HG02610 (cell line): ENCODE measurements at regions not wholly inside any gene's neighbourhood (a gene's known extent, or its start where the extent isn't known, plus 50 kb on each side); places are given as distances from the start of the nearest gene placed in this dataset.
"Not testable (repeated sequence)": the region's sequence is repeated elsewhere in the genome, so short reads cannot be mapped to it uniquely, and the experiment has no call there.

Experiments used
- ATAC-seq: cut with Tn5 transposase; IDR thresholded peaks from one replicate; pipeline ENCODE4 v1.9.1; 2021; ENCODE audit warnings: mild to moderate bottlenecking, moderate library complexity; ENCODE audit not compliant: unreplicated experiment

DNA sequence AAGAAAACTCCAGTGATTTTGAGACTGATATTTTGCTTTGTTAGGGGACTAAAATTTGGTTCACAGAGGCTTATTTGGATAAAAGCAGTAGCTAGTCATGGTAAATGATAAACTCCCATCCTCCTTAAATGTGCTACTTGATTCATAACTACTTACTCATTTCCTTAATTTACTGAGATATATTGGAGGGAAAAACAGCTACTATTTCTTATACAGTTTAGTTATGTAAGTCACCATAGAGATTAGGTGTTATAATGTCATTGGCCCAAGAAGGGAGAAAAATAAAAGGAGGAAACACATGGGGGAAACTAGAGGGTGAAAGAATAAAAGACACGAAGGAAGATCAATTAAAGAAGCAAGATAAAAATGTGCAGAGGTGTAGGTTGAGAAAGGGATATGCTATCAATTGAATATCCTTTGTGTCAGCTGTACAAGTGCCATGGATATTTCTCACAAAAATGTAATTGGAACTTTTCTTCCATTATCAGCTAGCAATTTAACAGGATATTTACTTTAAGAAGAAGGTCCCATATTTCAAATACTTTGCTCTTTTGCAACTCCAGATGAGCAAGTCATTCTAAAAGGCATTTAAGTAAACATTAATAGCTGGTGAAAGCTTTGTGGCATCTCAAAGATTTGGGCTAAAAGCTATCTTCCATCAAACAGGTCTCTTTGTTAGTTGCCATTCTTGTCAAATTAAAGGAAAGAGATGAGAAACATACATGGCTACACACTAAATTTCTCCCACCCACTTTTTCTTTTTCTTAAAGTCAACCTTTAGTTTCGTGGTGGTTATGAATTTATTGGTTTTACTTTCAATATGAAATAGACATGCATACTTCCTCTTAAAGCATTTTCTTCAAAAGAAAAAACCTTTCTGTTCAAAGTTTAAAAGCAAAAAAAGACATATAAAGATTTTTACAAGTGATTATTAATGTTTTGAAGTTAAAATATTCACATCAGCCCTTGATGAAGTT lies 439.5 kb downstream of the CCER1 start:
- ATAC-seq = peak; percentile 48

DNA sequence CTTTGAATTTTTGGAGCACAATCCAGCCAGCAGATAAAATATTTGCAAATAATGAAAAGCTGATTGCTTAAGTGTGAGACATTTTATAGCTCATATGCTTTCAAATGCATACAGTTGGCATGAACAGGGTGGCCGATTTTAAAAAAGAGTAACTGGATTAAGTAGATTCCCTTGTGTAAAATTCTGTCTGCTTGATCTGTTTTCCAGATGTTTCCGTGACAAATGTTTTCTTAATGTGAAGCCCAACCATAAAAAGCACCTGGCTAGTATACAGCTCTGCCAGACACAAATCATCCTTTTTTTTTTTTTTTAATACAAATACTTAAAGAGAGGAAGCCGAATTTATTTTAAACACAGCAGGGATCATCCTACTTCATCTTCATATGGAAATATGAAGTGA lies 440.7 kb downstream of the CCER1 start:
- ATAC-seq = no peak

DNA sequence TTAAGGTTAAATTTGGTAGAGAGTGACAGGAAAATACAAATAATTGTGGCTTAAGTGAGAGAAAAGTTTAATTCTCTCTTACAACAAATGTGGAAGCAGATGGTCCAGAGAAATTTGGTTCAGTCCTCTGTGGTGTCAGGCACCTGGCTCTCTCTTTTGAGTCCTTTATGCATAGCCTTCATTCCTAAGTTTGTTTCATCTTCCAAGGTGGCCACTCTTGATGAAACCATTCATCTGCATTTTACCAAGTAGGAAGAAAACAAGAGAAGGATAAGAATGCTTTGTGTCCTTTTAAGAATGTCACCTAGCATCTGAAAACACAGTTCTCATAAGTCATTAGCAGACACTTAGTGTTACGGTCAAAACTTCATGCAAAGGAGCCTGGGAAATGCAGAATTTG lies 442.5 kb downstream of the CCER1 start:
- ATAC-seq = no peak

DNA sequence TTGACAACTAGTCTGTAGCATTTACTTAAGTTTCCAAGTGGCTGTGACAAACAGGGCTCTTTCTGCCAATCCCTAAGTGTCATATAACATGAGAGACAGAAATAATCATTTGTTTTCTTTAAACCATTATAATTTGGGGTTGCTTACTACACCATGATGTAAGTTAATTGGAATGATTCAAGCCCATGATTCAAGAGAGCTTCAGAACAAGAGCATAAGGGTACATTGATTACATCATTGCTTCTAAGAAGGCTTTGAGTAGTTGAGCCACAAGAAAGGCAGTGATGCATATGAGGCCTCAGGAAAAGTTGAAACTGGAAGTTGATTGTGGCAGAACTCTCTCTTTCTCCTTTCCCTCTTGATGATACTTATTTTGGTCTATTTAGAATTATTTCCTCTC lies 444.0 kb downstream of the CCER1 start:
- no peak for ATAC-seq

DNA sequence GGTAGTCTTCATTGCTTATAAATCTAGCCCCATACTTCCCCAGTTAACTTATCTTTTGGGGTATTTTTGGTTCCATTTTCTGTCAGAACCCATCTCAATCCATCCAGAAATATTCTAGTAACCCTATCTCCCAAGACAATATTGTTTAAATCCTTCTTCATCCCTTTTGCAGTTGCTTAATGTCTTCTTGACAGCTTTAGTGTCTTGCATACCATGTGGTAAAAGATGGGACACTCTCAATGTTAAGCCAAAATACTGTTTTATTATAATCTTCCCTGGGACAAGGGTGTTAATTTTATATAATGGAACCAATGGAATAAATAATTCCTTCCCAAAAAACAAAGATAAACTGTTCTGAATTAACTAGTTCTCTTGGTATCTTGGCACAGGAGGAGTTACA lies 450.2 kb downstream of the CCER1 start:
- no peak for ATAC-seq

DNA sequence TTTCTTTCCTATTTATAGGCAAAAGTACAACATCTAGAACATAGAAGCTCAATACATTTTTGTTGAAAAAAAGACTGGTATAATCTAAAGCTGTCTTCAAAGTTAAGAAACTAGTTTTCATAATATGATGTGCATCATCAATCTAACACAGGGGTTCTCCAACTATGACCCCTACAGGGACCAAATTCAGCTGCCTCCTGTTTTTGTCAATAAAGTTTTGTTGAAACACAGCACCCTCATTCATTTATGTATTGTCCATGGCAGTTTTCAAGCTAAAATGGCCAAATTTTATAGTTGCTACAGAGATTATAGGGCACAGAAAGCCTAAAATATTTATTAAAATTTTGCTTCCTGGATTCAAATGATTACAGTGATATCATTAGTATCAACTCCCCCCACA lies 452.9 kb downstream of the CCER1 start:
- no peak for ATAC-seq

DNA sequence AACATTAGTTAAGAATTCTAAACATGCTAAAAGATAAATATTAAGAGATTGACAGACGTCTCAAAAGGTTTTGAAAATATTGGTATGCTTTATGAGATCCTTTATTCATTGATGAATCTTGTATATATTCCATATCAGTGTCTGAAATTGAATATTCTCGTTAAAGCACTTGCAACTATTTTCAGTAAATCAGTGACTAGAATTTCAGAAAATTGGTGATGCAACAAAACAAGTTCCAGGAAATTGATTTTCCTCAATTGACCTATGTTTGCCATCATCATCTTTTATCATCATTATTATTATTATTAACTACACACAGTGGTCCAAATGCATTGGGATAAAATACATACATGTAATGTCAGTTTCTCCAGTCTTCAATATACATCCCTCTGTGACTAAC lies 453.6 kb downstream of the CCER1 start:
- no peak for ATAC-seq

DNA sequence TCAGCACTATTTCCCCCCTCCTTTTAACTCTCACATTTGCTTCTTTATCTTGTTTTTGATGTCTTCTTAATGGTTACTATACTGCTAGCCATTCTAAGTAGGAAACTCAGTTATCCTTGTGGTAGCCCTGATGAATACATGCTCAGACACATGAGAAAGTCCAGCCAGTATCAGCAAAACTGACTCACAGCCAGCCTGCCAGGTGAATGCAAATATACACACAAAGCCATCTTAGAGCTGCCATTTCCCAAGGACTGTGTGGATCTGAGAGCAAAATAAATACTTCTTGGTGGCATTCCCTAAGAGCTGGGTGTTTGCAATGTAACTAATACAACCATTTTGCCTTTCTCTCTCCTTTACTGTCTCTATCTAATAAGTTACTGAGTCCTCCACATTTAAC lies 455.2 kb downstream of the CCER1 start:
- no peak for ATAC-seq

DNA sequence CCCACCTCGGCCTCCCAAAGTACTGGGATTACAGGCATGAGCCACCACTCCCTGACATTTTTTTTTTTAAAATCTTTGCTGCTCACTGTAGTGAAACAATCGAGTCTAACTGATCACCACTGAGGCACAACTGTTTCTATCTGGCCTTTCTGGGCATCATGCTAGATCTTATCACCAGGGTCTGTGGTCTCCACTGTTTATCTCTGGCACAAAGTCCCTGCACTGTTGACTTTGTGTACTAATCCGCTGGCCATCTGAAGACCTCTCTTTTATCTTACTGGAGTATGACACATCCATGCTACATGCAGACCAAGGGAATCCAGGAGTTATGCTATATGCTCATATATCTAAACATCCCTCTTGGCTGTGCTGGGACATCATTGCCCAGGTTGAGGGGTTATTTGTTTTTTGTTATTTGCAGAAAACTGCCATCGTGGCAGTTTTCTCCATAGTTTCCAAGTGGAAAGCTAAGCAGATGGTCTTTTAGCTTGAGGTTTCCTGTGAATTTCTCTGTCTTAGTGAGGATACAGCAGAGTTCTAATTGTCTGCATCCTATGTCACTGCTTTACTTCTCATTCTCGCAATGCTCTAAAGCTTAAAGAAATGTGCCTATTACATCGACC lies 456.9 kb downstream of the CCER1 start:
- no peak for ATAC-seq

DNA sequence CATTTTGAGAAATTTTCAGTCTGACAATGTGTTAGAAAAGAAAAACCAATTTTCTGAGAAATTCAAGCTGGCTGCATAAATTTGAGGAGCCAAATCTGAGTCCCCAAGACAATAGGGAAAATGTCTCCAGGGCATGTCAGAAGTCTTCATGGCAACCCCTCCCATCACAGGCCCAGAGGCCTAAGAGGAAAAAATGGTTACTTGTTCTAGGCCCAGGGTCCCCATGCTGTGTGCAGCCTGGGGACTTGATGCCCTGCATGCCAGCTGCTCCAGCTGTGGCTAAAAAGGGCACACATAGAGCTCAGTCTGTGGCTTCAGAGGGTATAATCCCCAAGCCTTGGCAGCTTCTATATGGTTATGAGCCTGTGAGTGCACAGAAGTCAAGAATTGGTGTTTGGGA lies 464.6 kb downstream of the CCER1 start:
- ATAC-seq = no peak

DNA sequence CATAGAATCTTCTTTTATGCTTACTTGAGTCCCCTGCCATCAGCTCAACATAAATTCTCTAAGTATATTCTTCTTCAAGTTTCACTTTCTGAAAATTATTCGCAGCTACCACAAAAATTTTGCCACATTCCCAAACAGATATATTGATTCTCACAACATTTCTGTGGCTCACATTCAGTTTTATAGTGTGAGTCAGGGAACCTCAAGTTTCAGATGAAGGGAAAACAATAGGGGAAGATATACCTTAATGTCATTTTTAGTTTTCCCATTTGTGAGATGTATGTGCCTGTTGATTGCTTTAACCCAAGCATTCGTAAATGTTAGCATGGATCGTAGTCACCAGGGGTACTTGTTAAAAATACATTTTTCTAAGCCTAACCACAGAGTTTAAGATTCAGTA lies 465.8 kb downstream of the CCER1 start:
- ATAC-seq = no peak

DNA sequence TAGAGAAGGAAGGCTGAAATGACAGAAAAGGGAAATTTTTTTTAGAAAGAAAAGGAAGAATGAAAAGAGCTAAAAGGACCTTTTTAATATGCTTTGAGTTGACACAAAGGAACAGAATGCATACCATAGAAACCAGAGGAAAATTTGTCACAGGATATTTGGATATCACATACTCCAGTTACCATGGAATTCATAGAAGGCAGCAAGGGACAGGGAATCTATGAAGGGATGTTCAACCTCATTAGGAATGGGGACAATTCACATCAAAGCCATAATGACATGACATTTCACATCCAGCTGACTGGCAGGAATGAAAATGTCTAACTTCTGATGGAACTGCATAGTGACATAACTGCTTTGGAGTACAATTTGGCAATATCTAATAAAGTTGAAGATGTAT lies 469.4 kb downstream of the CCER1 start:
- no peak for ATAC-seq

DNA sequence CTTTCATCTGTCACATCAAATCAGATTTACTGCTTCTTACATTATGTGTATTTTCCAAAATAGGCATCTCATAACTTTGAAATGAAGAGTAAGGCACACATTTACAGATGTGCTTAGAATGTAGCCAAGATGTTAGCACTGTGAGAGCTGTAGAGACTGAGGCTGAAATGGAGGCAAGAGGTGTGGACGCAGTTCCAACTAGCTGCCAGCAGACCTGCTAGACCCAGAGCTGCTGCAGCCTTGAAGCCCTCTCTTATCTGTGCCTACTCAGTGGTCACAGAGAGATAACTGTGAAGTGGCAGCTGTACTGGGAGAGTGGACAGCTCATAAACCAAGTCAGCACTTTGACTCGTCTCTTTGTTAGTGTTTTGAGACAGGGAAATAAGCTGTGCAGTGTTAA lies 470.9 kb downstream of the CCER1 start:
- no peak for ATAC-seq

DNA sequence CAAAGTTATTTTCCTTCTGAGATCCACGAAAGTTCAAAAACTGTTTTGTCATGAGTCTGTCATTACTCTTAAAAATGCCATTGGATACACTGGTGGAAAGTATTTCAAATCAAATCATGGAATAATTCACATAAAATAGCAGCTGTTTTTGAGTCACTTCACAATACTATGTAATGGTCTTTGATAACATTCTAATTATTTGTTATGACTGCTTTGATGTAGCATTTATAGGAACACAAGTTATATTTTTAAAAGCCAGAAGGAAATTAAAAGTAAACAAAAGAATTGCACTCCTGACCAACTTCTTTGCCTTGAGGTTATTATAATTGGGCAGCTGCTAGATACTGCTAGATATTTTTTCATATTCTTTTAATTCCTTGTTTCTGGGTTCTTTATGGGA lies 473.2 kb downstream of the CCER1 start:
- ATAC-seq = no peak

DNA sequence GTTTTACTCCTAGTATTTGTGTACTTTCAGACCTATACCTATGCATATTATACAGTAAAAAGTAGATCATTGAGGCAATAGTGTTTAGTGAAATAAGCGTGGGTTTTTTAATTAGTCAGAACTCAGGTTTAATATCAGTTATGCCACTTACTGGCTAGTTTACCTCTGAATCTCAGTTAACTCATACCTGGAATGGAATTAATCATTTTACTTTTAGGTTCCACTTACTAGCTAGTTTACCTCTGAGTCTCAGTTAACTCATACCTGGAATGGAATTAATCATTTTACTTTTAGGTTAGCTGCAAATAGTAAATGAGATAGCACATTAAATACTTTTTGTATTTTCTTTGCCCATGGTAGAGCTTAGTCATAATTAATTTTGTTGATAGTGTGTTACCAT lies 475.7 kb downstream of the CCER1 start:
- no peak for ATAC-seq

DNA sequence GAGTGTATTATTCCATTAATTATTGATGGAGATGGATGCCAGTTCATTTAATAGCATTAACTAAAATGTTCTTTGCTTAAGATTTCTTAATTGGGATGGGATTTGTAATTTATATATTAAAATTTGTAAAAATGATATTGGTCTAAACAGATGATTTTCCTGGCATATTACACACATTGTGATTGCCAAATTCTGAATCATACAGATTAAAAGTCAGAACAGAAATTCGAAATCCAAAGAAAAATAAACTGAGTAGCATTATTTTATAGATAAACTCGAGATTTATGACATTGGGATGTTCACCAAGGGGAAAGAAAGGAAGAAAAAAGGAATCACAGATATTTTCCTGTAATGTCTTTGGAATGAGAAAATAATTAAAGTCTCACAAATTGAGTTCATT lies 481.1 kb downstream of the CCER1 start:
- no peak for ATAC-seq

DNA sequence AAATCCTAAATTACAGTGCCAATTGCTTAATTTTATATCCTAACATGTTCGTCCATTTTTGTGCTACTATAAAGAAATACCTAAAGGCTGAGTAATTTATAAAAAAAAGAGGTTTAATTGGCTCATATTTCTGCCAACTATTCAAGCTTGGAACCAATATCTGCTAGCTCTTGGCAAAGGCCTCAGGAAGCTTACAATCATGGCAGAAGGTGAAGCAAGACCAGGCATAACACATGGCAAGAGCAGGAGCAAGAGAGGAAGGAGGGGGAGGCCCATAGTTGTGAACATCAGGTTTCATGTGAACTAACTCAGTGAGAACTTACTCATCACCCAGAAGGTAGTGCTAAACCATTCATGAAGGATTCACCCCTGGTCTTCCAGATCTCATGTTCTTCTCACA lies 494.3 kb downstream of the CCER1 start:
- no peak for ATAC-seq

DNA sequence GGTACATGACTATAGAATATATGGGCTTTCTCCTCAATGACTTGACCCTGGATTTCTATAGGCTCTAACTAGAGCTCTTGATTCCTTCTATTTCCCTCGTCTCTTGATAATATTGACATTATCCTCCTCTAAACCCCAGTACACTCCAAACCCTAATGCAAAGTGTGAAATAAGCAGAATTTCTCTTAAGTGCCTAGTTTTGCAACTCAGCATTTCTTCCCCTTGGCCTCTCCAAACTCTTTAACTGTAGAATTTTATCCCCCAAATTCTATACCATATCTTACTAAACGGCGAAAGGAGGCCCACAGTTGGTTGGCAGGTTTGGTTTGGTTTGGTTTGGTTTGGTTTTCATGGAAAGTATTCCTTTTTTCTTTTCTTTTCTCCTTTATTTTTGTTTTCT lies 498.7 kb downstream of the CCER1 start:
- ATAC-seq = no peak

DNA sequence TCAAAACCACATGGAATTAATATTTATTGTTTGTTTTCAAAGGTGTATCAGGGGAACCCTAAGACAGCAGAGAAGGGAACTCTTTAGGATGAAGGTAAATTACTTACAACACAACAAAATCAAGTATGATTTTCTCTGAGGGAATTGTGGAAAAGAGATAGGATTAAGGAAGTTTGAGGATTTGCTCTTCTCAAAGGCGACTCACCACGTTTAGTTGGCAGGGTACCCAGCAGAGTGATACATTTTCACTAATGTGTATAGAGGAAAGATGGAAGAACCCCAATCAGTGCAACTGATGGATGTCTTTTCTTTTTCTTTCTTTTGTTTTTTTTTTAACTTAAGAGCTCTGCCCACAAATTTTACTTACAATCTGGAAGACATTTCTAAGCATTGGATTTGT lies 499.2 kb downstream of the CCER1 start:
- no peak for ATAC-seq

DNA sequence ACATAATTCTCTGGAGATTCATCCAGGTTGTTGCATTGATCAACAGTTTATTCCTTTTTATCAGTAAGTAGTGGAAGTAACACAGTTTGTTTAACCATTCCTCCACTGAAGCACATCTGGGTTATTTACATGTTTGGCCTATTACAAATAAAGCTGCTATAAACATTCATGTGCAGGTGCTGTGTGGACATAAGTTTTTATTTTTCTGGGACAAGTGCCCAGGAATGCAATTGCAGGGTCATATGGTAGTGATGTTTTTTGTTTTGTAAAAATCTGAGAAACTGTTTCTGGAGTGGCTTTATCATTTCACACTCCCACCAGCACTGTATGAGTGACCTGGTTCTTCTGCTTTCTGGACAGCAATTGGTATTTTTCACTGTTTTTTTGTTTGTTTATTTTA lies 505.4 kb downstream of the CCER1 start:
- no peak for ATAC-seq

DNA sequence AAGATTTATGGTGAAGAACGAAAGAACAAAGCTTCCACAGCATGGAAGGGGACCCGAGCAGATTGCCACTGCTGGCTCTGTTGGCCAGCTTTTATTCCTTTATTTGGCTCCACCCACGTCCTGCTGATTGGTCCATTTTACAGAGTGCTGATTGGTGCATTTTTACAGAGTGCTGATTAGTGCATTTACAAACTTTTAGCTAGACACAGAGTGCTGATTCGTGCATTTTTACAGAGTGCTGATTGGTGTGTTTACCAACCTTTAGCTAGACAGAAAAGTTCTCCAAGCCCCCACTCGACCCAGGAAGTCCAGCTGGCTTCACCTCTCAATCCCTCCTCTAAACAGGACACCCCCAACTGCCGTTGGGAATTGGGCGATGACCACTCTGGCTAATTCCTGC lies 511.5 kb downstream of the CCER1 start:
- ATAC-seq = not testable (repeated sequence)

DNA sequence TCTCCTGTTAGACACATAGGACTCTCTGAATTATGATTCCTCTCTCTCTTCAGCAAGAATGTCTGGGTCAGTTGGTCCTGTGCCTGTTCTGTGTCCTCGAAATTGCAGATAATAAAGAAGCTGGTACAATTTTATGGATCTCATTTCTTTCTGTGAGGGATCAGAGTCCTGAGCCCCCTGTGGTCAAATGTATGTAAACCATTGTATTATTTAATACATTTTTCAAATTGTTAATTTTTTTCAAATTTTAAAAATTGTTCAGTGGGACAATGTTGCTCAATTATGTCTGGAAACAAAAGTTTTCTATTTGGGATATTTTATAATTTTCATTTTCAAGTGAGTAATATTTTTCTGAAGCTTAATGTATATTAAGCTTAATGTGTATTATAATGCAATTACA lies 513.5 kb downstream of the CCER1 start:
- no peak for ATAC-seq

DNA sequence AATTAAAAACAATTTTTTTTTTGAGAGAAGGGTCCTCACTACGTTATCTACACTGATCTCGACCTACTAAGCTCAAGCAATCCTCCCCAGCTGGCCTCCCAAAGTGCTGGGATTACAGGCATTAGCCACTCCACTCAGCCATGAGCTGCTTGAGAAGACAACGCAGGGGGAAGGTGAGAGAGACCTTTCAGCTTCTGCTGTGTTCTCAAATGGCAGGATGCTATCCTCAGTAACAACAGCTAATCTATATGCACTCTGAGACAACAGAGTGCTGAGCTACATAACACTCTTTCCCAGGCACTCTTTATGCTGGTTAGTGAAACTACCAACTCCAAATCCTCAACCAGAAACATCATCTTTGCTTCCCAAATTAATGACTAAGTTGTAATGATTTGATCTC lies 526.1 kb downstream of the CCER1 start:
- ATAC-seq = no peak
